Astrocyte of the hippocampus (primary cell): ENCODE measurements at regions not wholly inside any gene's neighbourhood (a gene's known extent, or its start where the extent isn't known, plus 50 kb on each side); places are given as distances from the start of the nearest gene placed in this dataset.
"Not testable (repeated sequence)": the region's sequence is repeated elsewhere in the genome, so short reads cannot be mapped to it uniquely, and the experiment has no call there.

Source experiments
- DNase-seq: peaks from one replicate; pipeline ENCODE4 v3.0.0; 2011; ENCODE audit warnings: low read depth, low spot score

DNA sequence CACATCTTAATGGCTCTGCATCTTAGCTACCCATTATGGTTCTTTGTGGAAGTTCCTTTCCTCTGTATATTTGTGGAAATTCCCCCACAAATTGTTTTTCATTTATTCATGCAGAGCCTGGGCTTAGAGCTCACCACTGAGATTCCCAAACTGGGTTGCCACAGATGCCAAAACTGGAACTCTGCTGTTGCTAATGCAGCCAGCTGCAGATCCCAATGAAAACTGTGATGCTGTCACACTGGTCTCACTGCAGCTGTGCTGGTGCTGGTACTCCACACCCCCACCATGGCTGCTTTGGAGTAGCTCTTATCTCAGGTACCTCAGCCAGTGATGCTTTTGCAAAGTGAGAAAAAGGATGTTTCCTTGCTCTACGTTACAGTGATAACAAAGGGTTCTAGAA is 87.7 kb downstream of the DCK start:
- DNase-seq, result no peak

DNA sequence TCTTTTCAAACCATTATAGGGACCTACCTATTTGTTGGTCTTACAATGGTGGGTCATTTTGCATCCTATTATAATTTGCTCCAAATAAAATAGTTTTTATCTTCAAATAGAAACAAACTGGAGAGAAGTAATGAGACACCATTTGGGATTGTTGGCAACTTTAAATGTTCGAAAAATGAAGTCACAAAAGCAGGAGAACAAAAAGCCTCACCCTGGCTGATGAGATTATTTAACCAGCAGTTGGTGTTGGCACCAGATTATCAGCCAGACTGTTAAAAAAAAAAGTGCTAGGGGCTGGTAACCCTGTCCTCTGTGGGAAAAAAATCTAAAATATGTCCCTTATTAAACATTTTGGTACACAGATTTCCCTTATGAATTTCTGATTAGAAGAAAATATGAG is 100.3 kb downstream of the DCK start:
- DNase-seq, result no peak

DNA sequence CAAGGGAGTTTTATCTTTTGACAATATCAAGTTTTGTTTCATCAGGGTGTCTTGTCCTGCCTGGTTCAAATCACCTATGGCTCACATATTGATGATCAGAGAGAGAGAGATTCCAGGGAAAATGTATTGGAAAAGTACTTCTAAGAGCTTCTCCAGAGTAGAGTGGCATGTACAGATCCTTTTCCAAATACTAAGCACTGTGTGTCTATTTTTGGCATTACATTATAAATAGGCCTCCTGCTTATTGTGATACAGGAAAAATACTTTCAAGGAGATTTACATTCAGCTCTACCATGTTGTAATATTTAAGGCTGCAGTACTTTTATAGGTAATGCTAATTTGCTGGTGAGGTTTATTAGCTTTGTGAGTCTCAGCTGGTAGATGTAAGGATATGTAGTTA is 100.8 kb downstream of the DCK start:
- no peak for DNase-seq

DNA sequence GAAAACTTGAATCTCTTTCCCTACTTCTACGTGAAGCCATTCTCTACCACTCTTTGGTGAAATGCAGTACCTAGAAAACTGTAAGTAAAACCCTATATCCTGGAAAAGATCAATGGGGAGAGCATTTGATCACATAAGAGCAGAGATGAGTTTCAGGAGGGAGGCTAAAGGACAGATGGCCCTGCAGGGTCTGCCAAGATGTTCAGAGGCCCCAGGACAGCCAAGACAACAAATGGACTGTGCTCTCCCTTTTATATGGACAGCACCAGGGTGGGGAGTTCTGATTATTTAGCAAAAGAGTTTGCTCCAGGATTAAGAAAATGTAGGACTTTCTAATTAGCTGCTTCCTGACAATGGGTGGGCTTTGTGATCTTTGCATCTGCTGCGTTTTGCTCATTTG is 101.7 kb downstream of the DCK start:
- no peak for DNase-seq

DNA sequence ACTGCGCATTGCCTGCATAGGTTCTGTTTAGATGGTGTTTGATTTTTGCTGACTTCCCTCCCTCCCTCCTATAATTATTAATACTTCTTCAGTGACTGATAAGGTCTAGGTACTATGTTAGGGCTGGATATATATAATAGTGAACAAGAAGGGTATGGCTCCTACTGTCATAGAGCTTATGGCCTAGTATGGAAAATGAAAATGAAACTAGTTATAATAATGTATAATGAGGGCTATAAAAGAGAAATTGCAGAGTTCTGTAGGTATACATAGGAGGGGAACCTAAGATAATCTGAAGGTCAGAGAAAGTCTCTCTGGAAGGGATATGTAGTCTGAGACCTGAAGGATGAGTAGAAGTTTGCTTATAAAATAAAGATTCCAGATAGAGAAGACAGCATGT is 102.1 kb downstream of the DCK start:
- DNase-seq, result no peak

DNA sequence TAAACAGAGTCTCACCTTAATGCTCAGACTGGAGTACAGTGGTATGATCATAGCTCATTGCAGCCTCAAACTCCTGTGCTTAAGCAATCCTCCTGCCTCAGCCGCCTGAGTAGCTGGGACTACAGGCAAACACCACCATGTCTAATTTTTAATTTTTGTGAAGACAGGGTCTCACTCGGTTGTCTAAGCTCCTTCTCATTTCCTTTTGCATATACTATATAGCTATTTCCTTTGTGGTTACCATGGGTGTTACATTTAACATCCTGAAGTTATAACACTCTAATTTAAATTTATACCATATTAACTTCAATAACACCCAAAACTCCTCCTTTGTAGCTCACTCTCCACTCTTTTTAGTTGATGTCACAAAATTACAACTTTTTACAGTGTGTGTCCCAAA is 114.3 kb downstream of the DCK start:
- no peak for DNase-seq

DNA sequence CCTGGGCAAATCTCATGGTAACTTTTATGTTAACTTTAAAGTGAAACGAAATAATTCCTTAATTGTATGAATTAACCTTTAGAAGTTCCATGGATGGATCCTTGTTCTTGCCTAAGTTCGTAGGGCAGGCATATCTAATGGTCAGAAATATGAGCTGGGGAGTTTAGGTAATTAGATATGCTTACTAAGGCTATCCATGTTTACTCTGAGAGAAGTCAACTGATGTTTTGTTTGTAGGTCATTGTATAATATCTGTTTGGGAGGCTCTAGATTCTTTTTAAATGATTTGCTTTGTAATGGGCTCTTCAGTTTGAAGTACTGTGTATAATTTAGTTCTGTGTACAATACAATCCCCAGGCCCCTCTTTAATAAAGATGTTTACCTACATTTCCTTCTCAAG is 117.0 kb downstream of the DCK start:
- no peak for DNase-seq

DNA sequence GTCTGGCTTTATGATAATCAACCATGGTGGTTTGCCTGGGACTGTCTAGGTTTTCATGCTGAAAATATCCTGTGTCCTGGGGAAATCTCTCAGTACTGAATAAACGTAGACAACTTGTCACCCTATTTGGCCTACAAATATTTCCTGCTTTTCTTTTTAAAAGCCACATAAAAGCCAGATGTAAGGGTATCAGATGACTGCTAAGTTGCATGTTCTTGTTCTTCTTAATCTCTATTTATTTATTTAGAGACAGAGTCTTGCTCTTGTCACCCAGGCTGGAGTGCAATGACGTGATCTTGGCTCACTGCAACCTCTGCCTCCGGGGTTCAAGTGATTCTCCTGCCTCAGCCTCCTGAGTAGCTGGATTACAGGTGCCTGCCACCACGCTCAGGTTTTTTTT is 117.7 kb downstream of the DCK start:
- not testable (repeated sequence) for DNase-seq

DNA sequence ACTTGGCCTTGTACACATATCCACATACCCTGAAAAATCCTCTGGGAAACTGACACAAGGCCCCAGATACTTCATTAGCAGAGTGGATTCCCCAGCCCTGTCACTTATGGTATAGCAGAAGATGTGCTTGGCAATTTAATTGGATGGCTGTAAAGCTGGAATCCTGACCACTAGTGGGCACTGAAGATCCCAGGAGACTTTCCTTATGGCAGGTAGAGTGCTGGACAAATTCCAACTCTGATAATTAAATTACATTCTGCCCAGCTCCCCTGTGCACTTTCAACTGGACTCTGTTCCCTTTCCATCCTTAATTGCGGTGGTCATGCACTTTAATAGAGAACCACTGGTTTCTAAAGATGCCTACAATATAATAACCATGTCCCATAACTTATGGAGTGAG is 119.8 kb downstream of the DCK start:
- DNase-seq, result no peak

DNA sequence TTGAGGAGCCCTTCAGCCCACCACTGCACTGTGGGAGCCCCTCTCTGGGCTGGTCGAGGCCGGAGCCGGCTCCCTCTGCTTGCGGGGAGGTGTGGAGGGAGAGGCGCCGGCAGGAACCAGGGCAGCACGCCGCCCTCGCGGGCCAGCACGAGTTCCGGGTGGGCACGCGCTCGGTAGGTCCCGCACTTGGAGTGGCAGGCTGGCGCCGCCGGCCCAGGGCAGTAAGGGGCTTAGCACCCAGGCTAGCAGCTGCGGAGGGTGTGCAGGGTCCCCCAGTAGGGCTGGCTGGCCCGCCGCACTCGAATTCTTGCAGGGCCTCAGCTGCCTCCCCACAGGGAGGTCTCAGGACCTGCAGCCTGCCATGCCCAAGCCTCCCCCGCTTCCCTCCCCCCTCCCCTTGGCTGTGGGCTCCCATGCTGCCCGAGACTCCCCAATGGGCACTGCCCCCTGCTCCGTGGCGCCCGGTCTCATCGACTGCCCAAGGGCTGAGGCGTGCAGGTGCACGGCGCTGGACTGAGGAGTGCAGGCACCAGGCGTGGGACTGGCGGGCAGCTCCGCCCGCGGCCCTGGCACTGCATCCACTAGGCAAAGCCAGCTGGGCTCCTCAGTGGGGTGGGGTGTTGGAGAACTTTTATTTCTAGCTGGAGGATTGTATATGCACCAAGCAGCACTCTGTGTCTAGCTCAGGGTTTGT is 127.5 kb downstream of the DCK start:
- no peak for DNase-seq

DNA sequence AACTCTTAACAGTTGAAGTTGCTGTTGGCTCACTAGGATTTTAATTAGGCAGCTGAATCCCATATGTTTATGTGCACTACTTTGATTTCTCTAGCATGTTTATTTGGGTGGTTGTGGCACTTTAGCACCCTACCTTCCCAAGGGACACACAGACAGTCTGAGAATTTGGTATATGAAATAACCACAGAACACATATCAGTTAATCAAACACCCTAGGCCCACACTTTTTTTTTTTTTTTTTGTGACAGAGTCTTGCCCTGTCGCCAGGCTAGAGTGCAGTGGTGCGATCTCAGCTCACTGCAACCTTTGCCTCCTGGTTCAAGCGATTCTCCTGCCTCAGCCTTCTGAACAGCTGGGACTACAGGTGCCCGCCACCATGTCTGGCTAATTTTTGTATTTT is 130.5 kb downstream of the DCK start:
- no peak for DNase-seq

DNA sequence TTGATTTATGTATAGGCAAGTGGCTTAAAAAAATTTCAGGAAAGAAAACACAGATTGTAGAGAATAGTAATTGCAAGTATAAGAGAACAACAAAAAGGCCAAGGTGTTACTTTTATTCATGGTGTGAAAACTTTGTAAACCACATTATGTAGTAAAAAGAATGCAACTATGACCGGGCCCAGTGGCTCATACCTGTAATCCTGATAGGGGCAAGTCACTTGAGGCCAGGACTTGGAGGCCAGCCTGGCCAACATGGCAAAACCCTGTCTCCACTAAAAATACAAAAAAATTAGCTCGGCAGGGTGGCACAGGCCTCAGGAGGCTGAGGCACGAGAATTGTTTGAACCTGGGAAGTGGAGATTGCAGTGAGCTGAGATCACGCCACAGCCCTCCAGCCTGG is 131.7 kb downstream of the DCK start:
- DNase-seq, result no peak

DNA sequence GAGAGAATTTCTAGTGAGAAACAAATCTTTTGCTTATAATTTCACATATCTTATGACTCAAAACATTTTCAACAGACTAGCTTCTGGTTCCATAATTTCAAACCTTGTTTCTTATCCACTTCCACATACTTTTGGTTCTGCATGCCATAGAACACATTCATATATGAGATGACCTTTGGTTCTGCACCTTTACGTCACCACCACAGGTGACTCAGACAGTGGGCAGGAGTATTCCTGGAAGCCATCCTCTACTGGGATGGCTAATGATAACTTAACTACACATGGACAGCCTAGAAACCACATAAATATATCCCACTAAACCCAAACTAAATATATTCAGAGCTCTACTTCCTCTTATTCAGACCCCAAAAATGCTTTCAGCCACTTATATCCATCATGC is 133.3 kb downstream of the DCK start:
- DNase-seq, result peak; percentile 84

DNA sequence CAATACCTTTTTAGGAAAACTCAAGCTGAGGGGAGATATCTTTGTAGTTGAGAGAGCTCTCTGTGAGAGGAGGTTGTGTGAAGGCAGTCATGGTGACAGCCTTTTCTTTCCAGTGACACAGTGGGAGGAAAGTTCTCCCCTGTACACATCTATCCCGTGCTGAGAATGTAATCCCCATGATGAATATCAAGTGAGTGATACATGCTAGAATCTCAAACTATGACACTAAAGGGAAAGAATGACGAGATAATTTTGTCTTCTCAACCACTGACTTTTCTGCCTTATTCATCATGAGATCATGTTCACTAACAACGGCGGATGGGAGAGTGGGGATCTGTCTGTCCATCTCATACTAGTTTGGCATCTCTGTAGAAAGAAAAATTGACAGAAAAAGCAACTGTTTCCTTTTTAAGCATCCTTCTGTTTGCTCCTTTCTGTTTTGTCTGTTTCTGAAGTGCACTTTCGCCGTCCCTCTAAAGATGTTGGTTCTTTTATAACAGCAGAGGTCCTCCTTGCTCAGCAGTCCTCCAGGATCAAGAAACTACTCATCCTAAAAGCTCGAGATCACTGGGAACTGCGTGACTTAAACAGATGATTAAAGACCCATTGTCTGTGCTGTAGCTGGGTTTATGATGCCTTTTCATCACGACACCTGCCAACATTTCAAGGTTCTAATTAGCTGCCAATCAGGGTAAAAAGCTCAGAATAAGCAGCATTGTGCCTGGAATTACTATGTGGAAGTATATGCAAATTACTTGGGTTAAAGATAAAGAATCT is 137.6 kb downstream of the DCK start:
- DNase-seq, result peak; percentile 58

DNA sequence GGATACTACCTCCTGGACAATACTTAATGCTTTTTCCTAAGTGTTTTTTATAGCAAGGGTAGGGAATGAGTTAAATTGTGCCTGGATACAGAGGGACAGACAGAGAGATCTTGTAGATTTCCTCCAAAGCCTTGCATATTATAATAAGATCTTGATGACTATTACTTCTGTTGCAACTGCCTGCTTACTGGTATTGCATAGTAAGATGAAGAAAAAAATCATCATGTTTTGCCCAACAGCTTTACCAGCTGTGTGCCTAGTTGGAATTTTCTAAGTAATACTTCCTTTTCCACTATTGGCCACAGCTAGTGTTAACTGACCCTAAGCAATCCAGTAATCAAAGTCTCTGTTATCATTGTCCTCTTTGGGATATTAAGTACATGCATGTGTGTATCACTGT is 139.0 kb downstream of the DCK start:
- DNase-seq, result no peak

DNA sequence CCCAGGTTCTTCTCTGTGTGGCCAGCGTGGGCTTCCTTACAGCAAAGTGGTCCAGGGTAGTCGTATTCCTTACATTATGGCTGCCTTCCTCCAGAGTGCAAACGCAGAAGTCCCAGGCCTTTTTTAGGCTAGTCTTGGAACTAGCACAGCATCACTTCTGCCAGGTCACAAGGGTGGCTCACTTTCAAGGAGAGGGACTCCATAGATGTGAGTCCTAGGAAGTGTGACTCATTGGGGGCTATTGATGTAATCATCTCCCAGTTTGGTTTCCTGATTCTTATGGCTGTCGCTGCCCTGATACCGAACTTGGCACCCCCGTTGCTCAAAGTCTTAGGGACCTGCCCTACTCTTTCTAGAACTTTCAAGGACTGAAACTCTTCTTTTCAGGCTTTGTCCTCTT is 140.0 kb downstream of the DCK start:
- DNase-seq, result no peak

DNA sequence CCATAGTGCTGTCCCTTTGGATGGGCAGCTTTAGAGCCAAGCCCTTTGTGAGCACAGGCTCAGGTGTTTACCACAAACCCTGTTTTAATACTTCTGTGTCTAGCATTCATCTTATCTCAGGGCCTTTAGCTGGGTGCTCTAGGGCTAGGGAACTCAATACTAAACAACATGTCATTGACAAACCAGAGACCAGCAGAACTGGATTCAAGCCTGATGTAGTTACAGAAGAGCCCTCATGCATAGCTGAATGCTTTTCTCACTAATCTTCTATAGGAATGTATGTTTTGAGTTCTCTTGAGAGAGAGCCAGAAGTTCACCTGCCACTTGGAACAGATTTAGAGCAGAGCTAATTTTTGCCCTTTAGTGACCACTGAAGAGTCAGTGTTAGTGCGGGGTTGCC is 142.6 kb downstream of the DCK start:
- DNase-seq, result no peak

DNA sequence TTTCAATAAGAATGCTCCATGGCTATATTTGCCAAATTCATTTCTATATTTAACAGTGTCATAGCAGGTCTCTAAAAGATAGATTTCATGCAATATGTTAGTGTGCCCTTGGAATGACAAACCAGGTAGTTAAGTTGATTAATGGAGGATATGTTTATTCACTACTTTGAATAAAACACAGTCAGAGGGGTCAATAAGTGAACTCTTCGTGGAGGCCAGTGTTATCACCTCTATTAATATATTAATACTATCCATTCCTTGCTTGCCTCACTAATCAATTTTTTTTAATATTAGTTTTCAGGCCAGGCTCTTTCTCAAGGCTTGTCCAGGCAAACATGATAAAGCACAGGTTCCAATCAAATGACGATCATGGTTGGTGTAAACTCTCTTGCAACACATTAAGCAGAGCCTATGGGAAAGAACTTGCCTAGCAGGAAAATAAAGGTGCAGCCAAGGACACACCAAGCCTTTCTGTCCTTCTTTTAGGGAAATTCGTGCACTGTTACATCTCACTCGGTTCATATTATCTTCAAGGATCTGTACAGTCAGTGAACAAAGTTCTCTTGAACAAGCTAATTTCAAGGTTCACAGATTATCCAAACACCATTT is 144.7 kb downstream of the DCK start:
- DNase-seq, result no peak

DNA sequence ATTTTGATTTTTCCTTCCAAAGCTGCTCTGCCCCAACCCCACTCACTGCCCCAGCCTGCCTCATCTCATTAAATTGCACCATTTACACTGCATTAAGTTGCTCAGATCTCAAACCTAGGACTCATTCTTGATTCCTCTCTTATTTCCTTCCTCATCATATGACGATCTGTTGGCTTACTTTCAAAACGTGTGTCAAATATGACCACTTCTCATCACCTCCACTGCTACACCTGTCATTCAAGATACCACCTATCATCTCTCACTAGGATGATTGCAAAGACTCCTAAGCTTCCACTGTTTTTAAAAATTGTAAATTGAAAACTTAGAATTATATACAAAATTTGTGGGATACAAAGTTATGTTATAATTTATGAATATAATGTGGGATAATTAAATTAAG is 147.1 kb downstream of the DCK start:
- DNase-seq, result no peak

DNA sequence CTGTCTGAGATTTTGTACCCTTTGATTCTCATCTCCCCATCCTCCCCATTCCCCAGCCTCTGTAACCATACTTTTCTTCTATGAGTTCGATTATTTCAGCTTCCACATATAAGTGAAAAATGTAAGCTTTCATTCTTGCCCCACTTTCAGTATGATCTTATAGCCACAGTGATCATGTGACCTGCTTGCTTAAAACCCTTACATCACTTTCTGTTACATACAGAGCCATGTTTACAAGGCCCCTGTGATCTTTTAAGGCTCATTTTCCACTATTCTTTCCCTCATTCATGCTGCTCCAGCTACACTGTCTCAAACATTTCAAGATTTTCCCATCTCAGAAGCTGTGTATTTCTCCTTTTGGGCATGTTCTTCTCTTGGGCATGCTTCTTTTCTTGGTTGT is 147.7 kb downstream of the DCK start:
- no peak for DNase-seq

DNA sequence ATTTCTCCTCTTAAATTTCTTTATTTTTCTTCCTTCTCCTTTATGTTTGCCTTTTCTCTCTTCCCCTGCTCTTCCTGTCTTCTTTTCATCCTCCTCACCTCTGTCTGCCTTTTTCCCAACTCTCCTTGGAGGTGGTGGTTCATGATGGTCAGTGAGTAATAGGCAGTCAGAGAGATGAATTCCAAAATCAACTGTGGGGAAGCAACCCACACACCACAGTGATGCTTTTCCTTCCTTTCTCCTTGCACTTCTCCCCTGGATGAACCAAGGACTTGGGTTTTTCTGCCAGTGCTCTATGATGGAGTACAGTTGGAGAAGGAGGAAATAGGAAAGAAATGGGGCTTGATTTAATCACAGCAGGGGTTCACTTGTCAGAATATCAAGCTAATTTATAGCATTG is 153.8 kb downstream of the DCK start:
- peak; percentile 14 for DNase-seq

DNA sequence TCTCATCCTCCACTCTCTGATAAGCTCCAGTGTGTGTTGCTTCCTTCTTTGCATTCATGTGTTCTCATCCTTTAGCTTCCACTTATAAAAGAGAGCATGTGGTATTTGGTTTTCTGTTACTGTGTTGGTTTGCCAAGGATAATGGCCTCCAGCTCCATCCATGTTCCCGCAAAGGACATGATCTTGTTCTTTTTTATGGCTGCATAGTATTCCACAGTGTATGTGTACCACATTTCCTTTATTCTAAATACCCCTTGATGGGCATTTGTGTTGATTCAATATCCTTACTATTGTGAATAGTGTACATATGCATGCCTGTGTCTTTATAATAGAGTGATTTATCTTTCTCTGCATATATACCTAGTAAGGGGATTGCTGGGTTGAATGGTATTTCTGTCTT is 155.1 kb downstream of the DCK start:
- no peak for DNase-seq

DNA sequence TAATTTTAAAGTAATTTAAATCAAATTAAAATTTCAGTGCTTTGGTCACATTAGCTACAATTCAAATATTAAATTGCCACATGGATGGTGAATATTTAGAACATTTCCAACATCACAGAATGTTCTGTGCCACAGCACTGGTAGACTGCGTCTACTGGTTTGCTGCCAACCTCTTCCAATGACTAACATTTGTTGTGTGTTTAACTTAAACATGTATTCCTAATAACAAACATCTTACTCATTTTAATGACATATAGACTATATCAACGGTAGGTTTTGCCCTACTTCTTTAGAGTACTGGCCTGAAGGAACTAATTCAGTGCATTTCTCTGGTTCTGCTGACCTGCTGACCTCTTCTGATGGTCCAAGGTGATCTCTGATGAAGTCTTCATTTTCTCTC is 157.6 kb downstream of the DCK start:
- DNase-seq, result no peak
